HL-60/S4 treated with retinoic acid at 250 ng/mL for 4 days and 3 days (cell line): ENCODE measurements at regions not wholly inside any gene's neighbourhood (a gene's known extent, or its start where the extent isn't known, plus 50 kb on each side); places are given as distances from the start of the nearest gene placed in this dataset.
"Not testable (repeated sequence)": the region's sequence is repeated elsewhere in the genome, so short reads cannot be mapped to it uniquely, and the experiment has no call there.

Experiments
- in situ Hi-C: fragments of 300-500 bp; cut with MboI; formaldehyde crosslinking; loops from 2 replicates; pipeline ENCODE4 v1.7.0; 2022; ENCODE audit warnings: low sequenced_read_pairs

DNA sequence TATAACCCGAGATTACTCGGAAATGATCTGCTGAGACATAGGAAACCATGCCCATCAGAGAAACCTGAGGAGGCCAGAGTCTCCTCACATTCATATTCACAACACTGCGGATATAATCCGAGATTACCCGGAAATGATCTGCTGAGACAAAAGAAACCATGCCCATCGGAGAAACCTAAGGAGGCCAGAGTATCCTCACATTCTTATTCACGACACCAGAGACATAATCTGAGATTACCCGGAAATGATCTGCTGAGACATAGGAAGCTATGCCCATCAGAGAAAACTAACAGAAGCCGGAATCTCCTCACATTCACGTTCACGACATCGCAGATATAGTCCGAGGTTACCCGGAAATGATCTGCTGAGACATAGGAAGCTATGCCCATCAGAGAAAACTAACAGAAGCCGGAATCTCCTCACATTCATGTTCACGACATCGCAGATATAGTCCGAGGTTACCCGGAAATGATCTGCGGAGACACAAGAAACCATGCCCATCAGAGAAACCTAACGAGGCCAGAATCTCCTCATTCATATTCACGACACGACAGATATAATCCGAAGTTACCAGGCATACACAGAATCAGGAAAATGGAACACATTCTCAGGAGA is 422.3 kb upstream of the AKR1E2 start:
- in situ Hi-C loops, result no loop called here

DNA sequence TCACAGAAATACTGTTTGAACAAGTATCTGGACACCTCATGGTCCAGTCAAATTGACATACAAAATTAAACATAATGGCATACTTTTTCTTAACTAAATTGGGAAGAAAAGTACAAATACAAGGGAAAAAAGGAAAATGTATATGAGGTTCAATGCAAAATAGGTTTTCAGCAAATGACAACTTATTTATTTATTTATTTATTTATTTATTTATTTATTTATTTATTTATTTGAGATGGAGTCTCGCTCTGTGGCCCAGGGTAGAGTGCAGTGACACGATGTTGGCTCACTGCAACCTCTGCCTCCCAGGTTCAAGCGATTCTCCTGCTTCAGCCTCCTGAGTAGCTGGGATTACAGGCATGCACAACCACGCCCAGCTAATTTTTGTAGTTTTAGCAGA is 424.9 kb upstream of the AKR1E2 start:
- in situ Hi-C loops, result not testable (repeated sequence)

DNA sequence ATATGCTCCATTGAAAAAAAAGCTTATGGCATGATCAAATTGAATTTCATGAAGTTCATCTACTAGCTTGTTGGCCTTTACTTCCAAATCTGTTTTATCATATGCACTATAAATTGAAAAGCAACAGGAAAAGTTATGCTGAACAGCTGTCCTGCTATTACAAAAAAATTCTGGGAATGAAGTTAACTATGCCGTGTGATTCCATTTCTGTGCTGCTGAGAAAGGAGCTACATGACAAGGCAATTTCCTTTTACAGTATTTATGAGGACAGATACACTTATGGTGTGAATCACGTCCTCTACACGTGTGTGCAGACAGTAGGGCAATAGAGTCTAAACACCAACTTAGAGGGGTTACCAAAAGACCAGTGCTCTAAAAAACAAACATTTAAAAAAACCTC is 426.5 kb upstream of the AKR1E2 start:
- in situ Hi-C loops, result no loop called here

DNA sequence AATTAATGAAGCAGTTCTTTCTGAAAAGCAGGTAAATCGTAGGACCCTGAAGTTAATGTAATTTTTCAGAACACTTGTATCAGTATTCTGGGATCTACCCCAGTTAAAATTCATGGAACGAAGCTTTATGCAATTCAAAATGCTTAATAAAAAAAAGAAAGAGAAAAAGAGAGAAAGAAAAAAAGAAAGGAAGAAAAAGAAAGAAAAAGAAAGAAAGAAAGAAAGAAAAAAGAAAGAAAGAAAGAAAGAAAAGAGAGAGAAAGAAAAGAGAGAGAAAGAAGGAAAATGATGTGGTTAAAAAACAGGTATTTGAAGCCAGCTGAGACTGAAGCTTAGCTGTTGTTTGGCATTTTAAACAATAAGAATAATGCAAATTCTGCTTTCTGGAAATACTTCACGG is 427.4 kb upstream of the AKR1E2 start:
- in situ Hi-C loops, result no loop called here

- in situ Hi-C loops, result no loop called here
Observed at GRCh38 chr10:4397337-4397736, 428.7 kb upstream of the AKR1E2 start.

DNA sequence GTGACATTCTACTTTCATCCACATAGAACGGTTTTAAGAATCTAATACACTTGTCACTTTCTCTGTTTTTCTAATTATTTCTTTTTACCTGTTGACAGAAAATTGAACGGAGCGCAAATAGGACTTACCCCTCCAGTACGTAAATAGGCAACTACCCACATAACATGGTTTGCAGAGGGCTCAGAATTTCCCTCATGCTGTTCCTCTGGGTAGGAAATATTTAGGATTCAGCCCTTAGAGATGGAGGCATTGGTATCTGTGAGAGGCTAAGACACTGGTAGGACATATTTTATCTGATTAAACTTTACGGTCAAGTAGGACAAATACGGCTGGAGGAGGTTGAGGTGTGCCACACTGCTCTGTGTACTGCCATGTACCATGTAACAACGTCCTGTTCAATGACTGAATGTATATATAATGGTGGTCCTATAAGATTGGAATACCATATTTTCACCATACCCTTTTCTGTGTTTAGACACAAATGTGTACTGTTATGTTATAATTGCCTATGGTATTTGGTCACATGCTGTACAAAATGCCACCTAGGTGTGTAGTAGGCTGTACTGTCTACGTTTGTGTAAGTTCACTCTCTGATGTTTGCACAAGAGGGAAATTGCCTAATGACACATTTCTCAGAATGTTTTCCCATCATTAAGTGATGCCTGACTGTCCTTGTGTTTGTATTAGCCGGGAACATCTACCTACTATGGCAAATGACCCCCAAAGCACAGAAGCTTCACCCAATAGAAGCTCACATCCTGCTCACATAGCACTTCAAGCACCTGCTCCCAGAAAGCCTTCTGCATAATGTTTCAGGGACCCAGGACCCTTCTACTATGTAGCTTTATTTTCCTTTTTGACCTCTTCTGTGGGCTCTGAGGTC is 429.4 kb upstream of the AKR1E2 start:
- in situ Hi-C loops, result no loop called here

- in situ Hi-C loops, result no loop called here
Observed at GRCh38 chr10:4395731-4396130, 430.3 kb upstream of the AKR1E2 start.

DNA sequence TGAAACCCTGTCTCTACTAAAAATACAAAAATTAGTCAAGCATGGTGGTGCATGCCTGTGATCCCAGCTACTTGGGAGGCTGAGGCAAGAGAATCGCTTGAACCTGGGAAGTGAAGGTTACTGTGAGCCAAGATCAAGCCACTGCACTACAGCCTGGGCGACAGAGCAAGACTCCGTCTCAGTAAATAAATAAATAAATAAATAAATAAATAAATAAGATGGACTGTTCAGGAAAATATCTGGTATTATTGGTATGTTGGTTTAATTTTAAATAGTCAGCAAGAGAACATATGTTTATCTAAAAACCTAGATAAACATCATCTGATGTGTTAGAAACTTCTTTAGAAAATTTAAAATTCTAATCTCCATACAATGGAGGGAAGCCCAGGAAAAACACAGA is 431.6 kb upstream of the AKR1E2 start:
- in situ Hi-C loops, result not testable (repeated sequence)

GRCh38 chr10:4391683-4392082 is 434.3 kb upstream of the AKR1E2 start:
- in situ Hi-C loops, result no loop called here

GRCh38 chr10:4390219-4390618 is 435.8 kb upstream of the AKR1E2 start:
- in situ Hi-C loops, result no loop called here

- in situ Hi-C loops, result no loop called here
Observed at GRCh38 chr10:4385231-4385870, 440.7 kb upstream of the AKR1E2 start.

GRCh38 chr10:4384245-4384644 is 441.8 kb upstream of the AKR1E2 start:
- in situ Hi-C loops, result no loop called here

GRCh38 chr10:4383651-4384098 is 442.3 kb upstream of the AKR1E2 start:
- in situ Hi-C loops, result no loop called here

GRCh38 chr10:4382811-4383210 is 443.2 kb upstream of the AKR1E2 start:
- in situ Hi-C loops, result no loop called here

- in situ Hi-C loops, result no loop called here
Observed at GRCh38 chr10:4373612-4374011, 452.4 kb upstream of the AKR1E2 start.

DNA sequence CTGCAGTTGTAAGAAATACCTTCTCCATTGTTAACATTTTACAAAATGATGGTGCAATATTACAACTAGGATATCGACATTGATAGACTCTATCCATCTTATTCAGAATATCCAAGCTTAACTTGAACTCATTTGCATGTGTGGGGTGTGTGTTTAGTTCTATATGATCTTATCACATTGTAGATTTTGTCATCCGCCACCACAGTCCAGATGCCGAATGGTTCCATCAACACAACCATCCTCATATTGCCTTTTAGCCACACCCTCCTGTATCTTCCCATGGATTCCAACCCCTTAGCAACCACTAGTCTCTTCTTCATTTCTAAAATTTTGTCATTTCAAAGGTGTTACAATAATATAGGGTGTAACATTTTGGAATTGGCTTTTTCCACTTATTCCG is 452.9 kb upstream of the AKR1E2 start:
- in situ Hi-C loops, result no loop called here

- in situ Hi-C loops, result no loop called here
Observed at GRCh38 chr10:4372601-4373000, 453.4 kb upstream of the AKR1E2 start.

- in situ Hi-C loops, result no loop called here
Observed at GRCh38 chr10:4371691-4372295, 454.2 kb upstream of the AKR1E2 start.

- in situ Hi-C loops, result no loop called here
Observed at GRCh38 chr10:4370376-4370775, 455.6 kb upstream of the AKR1E2 start.

DNA sequence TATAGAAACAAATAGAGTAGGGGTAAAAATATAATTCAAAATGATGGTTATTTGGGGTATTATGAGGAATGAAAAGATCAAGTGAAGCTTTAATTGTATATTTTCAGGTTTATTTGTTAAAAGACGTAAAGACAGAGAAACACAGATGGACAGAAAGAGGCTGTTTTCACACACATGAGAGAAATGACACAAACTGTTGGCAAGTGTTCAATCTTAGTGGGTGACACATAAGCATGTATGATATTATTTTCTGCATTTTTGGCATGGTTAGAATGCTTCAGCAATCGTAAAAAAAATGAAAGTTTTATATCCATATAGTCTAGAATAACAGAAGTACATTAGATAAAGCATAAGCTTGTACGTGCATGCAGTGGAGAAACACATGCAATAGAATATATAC is 464.4 kb upstream of the AKR1E2 start:
- in situ Hi-C loops, result no loop called here

DNA sequence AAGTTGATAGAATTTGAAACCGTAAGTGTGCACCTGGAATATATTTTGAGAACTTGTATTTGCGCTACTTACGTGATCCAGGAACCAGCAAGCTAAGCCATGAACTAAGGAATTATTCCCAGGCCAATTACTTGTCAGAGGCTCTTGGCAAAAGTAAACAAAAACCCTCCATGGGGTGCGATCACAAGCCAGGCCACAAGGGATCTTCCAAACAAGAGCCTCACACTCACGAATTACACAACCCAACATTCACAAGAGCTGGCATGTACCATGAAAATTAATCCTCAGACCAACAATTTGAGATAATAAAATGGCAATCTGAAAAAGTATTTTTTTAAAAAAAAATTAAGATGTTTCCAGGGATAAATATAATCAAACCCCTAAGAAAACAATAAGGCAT is 467.0 kb upstream of the AKR1E2 start:
- in situ Hi-C loops, result no loop called here

GRCh38 chr10:4357911-4358310 is 468.1 kb upstream of the AKR1E2 start:
- in situ Hi-C loops, result no loop called here
